ENCODE measurements at regions not wholly inside any gene's neighbourhood (a gene's known extent, or its start where the extent isn't known, plus 50 kb on each side); places are given as distances from the start of the nearest gene placed in this dataset.

GRCh38 chr11:103779054-103779453, 257.4 kb upstream of the DDI1 start:
- TF ChIP-seq, protein P1, sequence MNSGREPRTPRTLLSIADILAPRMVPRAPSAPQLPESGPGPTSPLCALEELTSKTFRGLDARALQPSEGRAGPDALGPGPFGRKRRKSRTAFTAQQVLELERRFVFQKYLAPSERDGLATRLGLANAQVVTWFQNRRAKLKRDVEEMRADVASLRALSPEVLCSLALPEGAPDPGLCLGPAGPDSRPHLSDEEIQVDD (CRISPR knock-in tag; IDR thresholded peaks at IDR 0.05; ENCODE audit: borderline replicate concordance), result no peak
- TF ChIP-seq, protein P2, sequence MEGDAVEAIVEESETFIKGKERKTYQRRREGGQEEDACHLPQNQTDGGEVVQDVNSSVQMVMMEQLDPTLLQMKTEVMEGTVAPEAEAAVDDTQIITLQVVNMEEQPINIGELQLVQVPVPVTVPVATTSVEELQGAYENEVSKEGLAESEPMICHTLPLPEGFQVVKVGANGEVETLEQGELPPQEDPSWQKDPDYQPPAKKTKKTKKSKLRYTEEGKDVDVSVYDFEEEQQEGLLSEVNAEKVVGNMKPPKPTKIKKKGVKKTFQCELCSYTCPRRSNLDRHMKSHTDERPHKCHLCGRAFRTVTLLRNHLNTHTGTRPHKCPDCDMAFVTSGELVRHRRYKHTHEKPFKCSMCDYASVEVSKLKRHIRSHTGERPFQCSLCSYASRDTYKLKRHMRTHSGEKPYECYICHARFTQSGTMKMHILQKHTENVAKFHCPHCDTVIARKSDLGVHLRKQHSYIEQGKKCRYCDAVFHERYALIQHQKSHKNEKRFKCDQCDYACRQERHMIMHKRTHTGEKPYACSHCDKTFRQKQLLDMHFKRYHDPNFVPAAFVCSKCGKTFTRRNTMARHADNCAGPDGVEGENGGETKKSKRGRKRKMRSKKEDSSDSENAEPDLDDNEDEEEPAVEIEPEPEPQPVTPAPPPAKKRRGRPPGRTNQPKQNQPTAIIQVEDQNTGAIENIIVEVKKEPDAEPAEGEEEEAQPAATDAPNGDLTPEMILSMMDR (CRISPR knock-in tag; IDR thresholded peaks at IDR 0.05), result no peak
- TF ChIP-seq, protein P3, sequence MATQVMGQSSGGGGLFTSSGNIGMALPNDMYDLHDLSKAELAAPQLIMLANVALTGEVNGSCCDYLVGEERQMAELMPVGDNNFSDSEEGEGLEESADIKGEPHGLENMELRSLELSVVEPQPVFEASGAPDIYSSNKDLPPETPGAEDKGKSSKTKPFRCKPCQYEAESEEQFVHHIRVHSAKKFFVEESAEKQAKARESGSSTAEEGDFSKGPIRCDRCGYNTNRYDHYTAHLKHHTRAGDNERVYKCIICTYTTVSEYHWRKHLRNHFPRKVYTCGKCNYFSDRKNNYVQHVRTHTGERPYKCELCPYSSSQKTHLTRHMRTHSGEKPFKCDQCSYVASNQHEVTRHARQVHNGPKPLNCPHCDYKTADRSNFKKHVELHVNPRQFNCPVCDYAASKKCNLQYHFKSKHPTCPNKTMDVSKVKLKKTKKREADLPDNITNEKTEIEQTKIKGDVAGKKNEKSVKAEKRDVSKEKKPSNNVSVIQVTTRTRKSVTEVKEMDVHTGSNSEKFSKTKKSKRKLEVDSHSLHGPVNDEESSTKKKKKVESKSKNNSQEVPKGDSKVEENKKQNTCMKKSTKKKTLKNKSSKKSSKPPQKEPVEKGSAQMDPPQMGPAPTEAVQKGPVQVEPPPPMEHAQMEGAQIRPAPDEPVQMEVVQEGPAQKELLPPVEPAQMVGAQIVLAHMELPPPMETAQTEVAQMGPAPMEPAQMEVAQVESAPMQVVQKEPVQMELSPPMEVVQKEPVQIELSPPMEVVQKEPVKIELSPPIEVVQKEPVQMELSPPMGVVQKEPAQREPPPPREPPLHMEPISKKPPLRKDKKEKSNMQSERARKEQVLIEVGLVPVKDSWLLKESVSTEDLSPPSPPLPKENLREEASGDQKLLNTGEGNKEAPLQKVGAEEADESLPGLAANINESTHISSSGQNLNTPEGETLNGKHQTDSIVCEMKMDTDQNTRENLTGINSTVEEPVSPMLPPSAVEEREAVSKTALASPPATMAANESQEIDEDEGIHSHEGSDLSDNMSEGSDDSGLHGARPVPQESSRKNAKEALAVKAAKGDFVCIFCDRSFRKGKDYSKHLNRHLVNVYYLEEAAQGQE (IDR thresholded peaks at IDR 0.05; ENCODE audit: borderline replicate concordance in 1 of 2, low read depth in 1 of 2, low read length in 2 of 2), result no peak
- TF ChIP-seq TCF7L2 (IDR thresholded peaks at IDR 0.05; ENCODE audit: low read depth, low read length) (no peak), KLF9 (CRISPR knock-in tag; IDR thresholded peaks at IDR 0.05; ENCODE audit: low read depth) (no peak), JUN (CRISPR knock-in tag; IDR thresholded peaks at IDR 0.05) (no peak)
- TF ChIP-seq, protein P4, sequence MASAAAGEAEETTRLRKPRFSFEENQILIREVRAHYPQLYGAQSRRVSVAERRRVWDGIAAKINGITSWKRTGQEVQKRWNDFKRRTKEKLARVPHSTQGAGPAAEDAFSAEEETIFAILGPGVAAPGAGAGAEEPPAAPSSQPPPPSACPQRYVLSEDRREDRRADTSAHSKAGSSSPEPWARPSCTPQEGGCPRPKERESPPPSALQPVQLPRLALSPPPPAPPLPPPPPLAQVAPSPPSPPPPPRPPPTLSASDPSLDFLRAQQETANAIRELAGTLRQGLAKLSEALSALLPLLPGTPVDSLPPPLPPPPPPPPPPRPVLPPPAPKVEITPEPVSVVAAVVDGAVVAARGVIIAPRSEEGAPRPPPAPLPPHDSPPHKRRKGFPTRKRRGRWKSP (CRISPR knock-in tag; IDR thresholded peaks at IDR 0.05), result no peak

Data from HepG2 (cell line).